ENCODE measurements at regions not wholly inside any gene's neighbourhood (a gene's known extent, or its start where the extent isn't known, plus 50 kb on each side); places are given as distances from the start of the nearest gene placed in this dataset.

GRCh38 chr5:159835548-159835947 is 80.7 kb upstream of the ADRA1B start:
- no peak for DNase-seq
- Mint-ChIP-seq H3K36me3 (no peaks in the 10 kb centered on the region), H3K27ac (no peak overlapping the region), H3K4me3 (no peak overlapping the region), H3K9me3 (peaks cover 4% of the 10 kb centered on the region), H3K4me1 (no peaks in the 10 kb centered on the region), H3K27me3 (peaks cover 5% of the 10 kb centered on the region)
- CTCF ChIA-PET, result no interaction called here

GRCh38 chr5:159836691-159837090 is 79.6 kb upstream of the ADRA1B start:
- H3K27ac Mint-ChIP-seq, result no peak overlapping the region
- no peaks in the 10 kb centered on the region for H3K4me1 Mint-ChIP-seq
- CTCF ChIA-PET, result no interaction called here
- no peak for DNase-seq
- no peak overlapping the region for H3K4me3 Mint-ChIP-seq
- peaks cover 4% of the 10 kb centered on the region for H3K9me3 Mint-ChIP-seq
- H3K36me3 Mint-ChIP-seq, result no peaks in the 10 kb centered on the region
- H3K27me3 Mint-ChIP-seq, result no peaks in the 10 kb centered on the region

- H3K4me3 Mint-ChIP-seq, result no peak overlapping the region
Observed at GRCh38 chr5:159837860-159838259, 78.4 kb upstream of the ADRA1B start.

GRCh38 chr5:159838551-159839222 is 77.6 kb upstream of the ADRA1B start:
- Mint-ChIP-seq H3K4me3 (no peak overlapping the region), H3K36me3 (no peaks in the 10 kb centered on the region), H3K27me3 (no peaks in the 10 kb centered on the region), H3K9me3 (peaks cover 4% of the 10 kb centered on the region), H3K4me1 (no peaks in the 10 kb centered on the region), H3K27ac (no peak overlapping the region)
- no peak for DNase-seq
- CTCF ChIA-PET, result no interaction called here

More at GRCh38 chr5:159837860-159838259, 78.4 kb upstream of the ADRA1B start:
- CTCF ChIA-PET, result no interaction called here
- Mint-ChIP-seq H3K4me1 (no peaks in the 10 kb centered on the region), H3K36me3 (no peaks in the 10 kb centered on the region), H3K27ac (no peak overlapping the region), H3K9me3 (peaks cover 4% of the 10 kb centered on the region), H3K27me3 (no peaks in the 10 kb centered on the region)
- no peak for DNase-seq

- Mint-ChIP-seq H3K36me3 (no peaks in the 10 kb centered on the region), H3K4me3 (no peak overlapping the region), H3K9me3 (no peaks in the 10 kb centered on the region), H3K27me3 (peaks cover 5% of the 10 kb centered on the region), H3K27ac (no peak overlapping the region), H3K4me1 (no peaks in the 10 kb centered on the region)
- CTCF ChIA-PET, result interaction anchor here (0.6 kb wide), 1 partner anchor 404 kb away, joined by 3 read pairs; no protein-coding TSS in a partner anchor
- no peak for DNase-seq
Observed at GRCh38 chr5:159844267-159845121, 71.8 kb upstream of the ADRA1B start.

- peaks cover 1% of the 10 kb centered on the region for H3K9me3 Mint-ChIP-seq
- no peaks in the 10 kb centered on the region for H3K4me1 Mint-ChIP-seq
- H3K4me3 Mint-ChIP-seq, result no peak overlapping the region
- no peak for DNase-seq
- peaks cover 8% of the 10 kb centered on the region for H3K27me3 Mint-ChIP-seq
- CTCF ChIA-PET, result no interaction called here
- H3K27ac Mint-ChIP-seq, result no peak overlapping the region
- H3K36me3 Mint-ChIP-seq, result no peaks in the 10 kb centered on the region
Observed at GRCh38 chr5:159849437-159850083, 66.7 kb upstream of the ADRA1B start.

GRCh38 chr5:159850160-159850559 is 66.1 kb upstream of the ADRA1B start:
- H3K4me1 Mint-ChIP-seq, result no peaks in the 10 kb centered on the region
- no peak overlapping the region for H3K27ac Mint-ChIP-seq
- CTCF ChIA-PET, result no interaction called here
- H3K4me3 Mint-ChIP-seq, result no peak overlapping the region
- peaks cover 14% of the 10 kb centered on the region for H3K27me3 Mint-ChIP-seq
- peaks cover 1% of the 10 kb centered on the region for H3K9me3 Mint-ChIP-seq
- DNase-seq, result no peak
- no peaks in the 10 kb centered on the region for H3K36me3 Mint-ChIP-seq

- no peaks in the 10 kb centered on the region for H3K36me3 Mint-ChIP-seq
- H3K4me1 Mint-ChIP-seq, result no peaks in the 10 kb centered on the region
Observed at GRCh38 chr5:159851053-159851452, 65.2 kb upstream of the ADRA1B start.

GRCh38 chr5:159854916-159855315 is 61.4 kb upstream of the ADRA1B start:
- CTCF ChIA-PET, result no interaction called here
- no peaks in the 10 kb centered on the region for H3K4me1 Mint-ChIP-seq
- H3K9me3 Mint-ChIP-seq, result peaks cover 1% of the 10 kb centered on the region
- no peak for DNase-seq
- no peak overlapping the region for H3K4me3 Mint-ChIP-seq
- H3K27me3 Mint-ChIP-seq, result peaks cover 13% of the 10 kb centered on the region
- no peak overlapping the region for H3K27ac Mint-ChIP-seq
- no peaks in the 10 kb centered on the region for H3K36me3 Mint-ChIP-seq

More at GRCh38 chr5:159851053-159851452, 65.2 kb upstream of the ADRA1B start:
- Mint-ChIP-seq H3K9me3 (peaks cover 1% of the 10 kb centered on the region), H3K27me3 (peaks cover 14% of the 10 kb centered on the region), H3K4me3 (no peak overlapping the region), H3K27ac (no peak overlapping the region)
- CTCF ChIA-PET, result no interaction called here
- DNase-seq, result no peak

- CTCF ChIA-PET, result no interaction called here
- no peak overlapping the region for H3K27ac Mint-ChIP-seq
- no peaks in the 10 kb centered on the region for H3K36me3 Mint-ChIP-seq
- H3K9me3 Mint-ChIP-seq, result peaks cover 1% of the 10 kb centered on the region
- peaks cover 12% of the 10 kb centered on the region for H3K27me3 Mint-ChIP-seq
- H3K4me1 Mint-ChIP-seq, result no peaks in the 10 kb centered on the region
- no peak for DNase-seq
- no peak overlapping the region for H3K4me3 Mint-ChIP-seq
Observed at GRCh38 chr5:159855476-159856191, 60.6 kb upstream of the ADRA1B start.

GRCh38 chr5:159858871-159859270 is 57.4 kb upstream of the ADRA1B start:
- no peaks in the 10 kb centered on the region for H3K9me3 Mint-ChIP-seq
- H3K36me3 Mint-ChIP-seq, result no peaks in the 10 kb centered on the region
- DNase-seq, result no peak
- H3K4me3 Mint-ChIP-seq, result no peak overlapping the region
- peaks cover 22% of the 10 kb centered on the region for H3K27me3 Mint-ChIP-seq
- no peaks in the 10 kb centered on the region for H3K4me1 Mint-ChIP-seq
- H3K27ac Mint-ChIP-seq, result no peak overlapping the region
- CTCF ChIA-PET, result no interaction called here

GRCh38 chr5:159861086-159861485 is 55.2 kb upstream of the ADRA1B start:
- H3K4me1 Mint-ChIP-seq, result no peaks in the 10 kb centered on the region
- CTCF ChIA-PET, result no interaction called here
- no peaks in the 10 kb centered on the region for H3K36me3 Mint-ChIP-seq
- H3K9me3 Mint-ChIP-seq, result no peaks in the 10 kb centered on the region
- no peak overlapping the region for H3K4me3 Mint-ChIP-seq
- peaks cover 25% of the 10 kb centered on the region for H3K27me3 Mint-ChIP-seq
- no peak for DNase-seq
- H3K27ac Mint-ChIP-seq, result no peak overlapping the region

- no peaks in the 10 kb centered on the region for H3K9me3 Mint-ChIP-seq
- no peaks in the 10 kb centered on the region for H3K36me3 Mint-ChIP-seq
- CTCF ChIA-PET, result interaction anchor here (1.1 kb wide), 1 partner anchor 270 kb away, joined by 3 read pairs; no protein-coding TSS in a partner anchor
- H3K27ac Mint-ChIP-seq, result no peak overlapping the region
- H3K27me3 Mint-ChIP-seq, result peaks cover 34% of the 10 kb centered on the region
- H3K4me1 Mint-ChIP-seq, result no peaks in the 10 kb centered on the region
- no peak overlapping the region for H3K4me3 Mint-ChIP-seq
- DNase-seq, result no peak
Observed at GRCh38 chr5:159864885-159865691, 51.2 kb upstream of the ADRA1B start.
